Esophagus squamous epithelium (tissue), 5 donors: ENCODE measurements at regions not wholly inside any gene's neighbourhood (a gene's known extent, or its start where the extent isn't known, plus 50 kb on each side); places are given as distances from the start of the nearest gene placed in this dataset.

ENCODE experiments used
- DNase-seq: peaks from one replicate; lab custom pipeline; 2025; lab: John Stamatoyannopoulos, UW
- H3K27ac ChIP-seq, 4 donors: fragments of 200-600 bp; sonication (generic); one replicate each; pipeline ENCODE4 v1.5.1; 2016 to 2019; ENCODE audit warnings: mild to moderate bottlenecking in 1 of 4
- H3K27me3 ChIP-seq, 4 donors: fragments of 200-600 bp; sonication (generic); 1 replicate in 3 of 4; 2 replicates in 1 of 4; pipeline versions ENCODE4 v1.5.1 to v1.6.0; 2017 to 2021; ENCODE audit warnings: antibody characterized with exemption in 1 of 4
- H3K36me3 ChIP-seq, 3 donors: fragments of 200-600 bp; sonication (generic); one replicate each; pipeline ENCODE4 v1.5.1; 2016 to 2019
- H3K4me1 ChIP-seq, 3 donors: fragments of 200-600 bp; sonication (generic); one replicate each; pipeline ENCODE4 v1.5.1; 2017 to 2019
- H3K4me3 ChIP-seq, 4 donors: fragments of 200-600 bp; sonication (generic); 1 replicate in 3 of 4; 2 replicates in 1 of 4; pipeline ENCODE4 v1.5.1; 2016 to 2019; ENCODE audit warnings: mild to moderate bottlenecking in 2 of 4, moderate library complexity in 1 of 4
- H3K9me3 ChIP-seq, 3 donors: fragments of 200-600 bp; sonication (generic); one replicate each; pipeline ENCODE4 v1.5.1; 2016 to 2019
- CTCF ChIP-seq, 6 experiments: fragments of 450-650 bp in 4 of 6; fragments of 200-600 bp in 2 of 6; sonication (generic) in 2 of 6; IDR thresholded peaks; one replicate each; pipeline ENCODE4 v1.5.1; 2016 to 2019; ENCODE audit warnings: antibody characterized with exemption in 6 of 6, mild to moderate bottlenecking in 4 of 6, moderate library complexity in 4 of 6
- POLR2A ChIP-seq, 4 donors: fragments of 450-650 bp; IDR thresholded peaks; one replicate each; pipeline ENCODE4 v1.6.1; 2017; ENCODE audit warnings: antibody characterized with exemption in 4 of 4, mild to moderate bottlenecking in 4 of 4, moderate library complexity in 3 of 4
- WGBS, 2 donors: methylation state at CpG; one replicate each; pipeline ENCODE4 v1.1.5; 2018; 5-methylcytosine and 5-hydroxymethylcytosine counted together
- intact Hi-C: fragments of 100-400 bp; cut with DNase I; formaldehyde crosslinking; loops from one replicate; pipeline ENCODE4 v1.15.0; 2022
- donor health status: DM: yes; HTN: yes; CAD: no.

- Histone ChIP-seq H3K36me3 (no peaks in the 10 kb centered on the region), H3K27me3 (no peaks in the 10 kb centered on the region), H3K9me3 (no peaks in the 10 kb centered on the region), H3K27ac (no peak overlapping the region), H3K4me1 (no peaks in the 10 kb centered on the region), H3K4me3 (no peak overlapping the region)
- 46 to 57% methylated on average over 3 of the region's 3 CpGs for WGBS, 2 donors
- no peak for DNase-seq
- TF ChIP-seq CTCF (IDR thresholded peaks at IDR 0.05) (no peak), POLR2A (IDR thresholded peaks at IDR 0.05) (no peak)
- intact Hi-C loops = no loop called here
Measured at GRCh38 chr5:84603568-84604185, 219.0 kb upstream of the EDIL3 start.

GRCh38 chr5:84602371-84602771 lies 217.7 kb upstream of the EDIL3 start:
- no peak for DNase-seq
- 50 to 65% methylated on average over 1 of the region's 1 CpG for WGBS, 2 donors

GRCh38 chr5:84599964-84600363 lies 215.3 kb upstream of the EDIL3 start:
- Histone ChIP-seq H3K36me3 (no peaks in the 10 kb centered on the region), H3K27ac (no peak overlapping the region), H3K27me3 (no peaks in the 10 kb centered on the region), H3K9me3 (no peaks in the 10 kb centered on the region), H3K4me3 (no peak overlapping the region), H3K4me1 (no peaks in the 10 kb centered on the region)
- WGBS, 2 donors = 56 to 61% methylated on average over 3 of the region's 3 CpGs
- no peak for DNase-seq
- intact Hi-C loops = no loop called here
- no peak for TF ChIP-seq CTCF (IDR thresholded peaks at IDR 0.05)
- TF ChIP-seq POLR2A (IDR thresholded peaks at IDR 0.05) = no peak

More at GRCh38 chr5:84602371-84602771, 217.7 kb upstream of the EDIL3 start:
- Histone ChIP-seq H3K9me3 (no peaks in the 10 kb centered on the region), H3K27me3 (no peaks in the 10 kb centered on the region), H3K4me1 (no peaks in the 10 kb centered on the region), H3K36me3 (no peaks in the 10 kb centered on the region), H3K4me3 (no peak overlapping the region), H3K27ac (no peak overlapping the region)
- TF ChIP-seq CTCF (IDR thresholded peaks at IDR 0.05) (no peak), POLR2A (IDR thresholded peaks at IDR 0.05) (no peak)
- intact Hi-C loops = no loop called here

GRCh38 chr5:84597904-84598303 lies 213.2 kb upstream of the EDIL3 start:
- intact Hi-C loops = no loop called here
- Histone ChIP-seq H3K27me3 (no peaks in the 10 kb centered on the region), H3K27ac (no peak overlapping the region), H3K4me3 (no peak overlapping the region), H3K36me3 (no peaks in the 10 kb centered on the region), H3K4me1 (no peaks in the 10 kb centered on the region), H3K9me3 (no peaks in the 10 kb centered on the region)
- TF ChIP-seq POLR2A (IDR thresholded peaks at IDR 0.05) (no peak), CTCF (IDR thresholded peaks at IDR 0.05) (no peak)
- WGBS, 2 donors = 54 to 70% methylated on average over 2 of the region's 2 CpGs
- DNase-seq = no peak

GRCh38 chr5:84590629-84591028 lies 205.9 kb upstream of the EDIL3 start:
- H3K27ac ChIP-seq = no peak overlapping the region
- H3K4me3 ChIP-seq = no peak overlapping the region
- no peak for DNase-seq
- H3K36me3 ChIP-seq = no peaks in the 10 kb centered on the region
- intact Hi-C loops = no loop called here
- 82 to 84% methylated on average over 3 of the region's 3 CpGs for WGBS, 2 donors
- no peaks in the 10 kb centered on the region for H3K27me3 ChIP-seq
- no peaks in the 10 kb centered on the region for H3K9me3 ChIP-seq
- TF ChIP-seq CTCF (IDR thresholded peaks at IDR 0.05) (no peak), POLR2A (IDR thresholded peaks at IDR 0.05) (no peak)
- no peaks in the 10 kb centered on the region for H3K4me1 ChIP-seq
